ENCODE measurements at regions not wholly inside any gene's neighbourhood (a gene's known extent, or its start where the extent isn't known, plus 50 kb on each side); places are given as distances from the start of the nearest gene placed in this dataset.

GRCh38 chr3:18853269-18853668 is 295.0 kb upstream of the KCNH8 start:
- in situ Hi-C loops (cut with MboI; ENCODE audit: low sequenced_read_pairs) = no loop called here
- no peaks in the 10 kb centered on the region for H3K9me3 ChIP-seq
- H3K27me3 ChIP-seq (ENCODE audit: low read depth) = no peaks in the 10 kb centered on the region
- H3K36me3 ChIP-seq (replicated peaks) = no peaks in the 10 kb centered on the region
- H3K4me3 ChIP-seq = no peak overlapping the region
- no peak for DNase-seq (ENCODE audit: low spot score in 2 of 2)
- H3K4me1 ChIP-seq = no peaks in the 10 kb centered on the region

GRCh38 chr3:18847583-18848197 is 300.6 kb upstream of the KCNH8 start:
- Histone ChIP-seq H3K4me1 (no peaks in the 10 kb centered on the region), H3K27me3 (ENCODE audit: low read depth) (no peaks in the 10 kb centered on the region), H3K36me3 (replicated peaks) (no peaks in the 10 kb centered on the region), H3K9me3 (no peaks in the 10 kb centered on the region), H3K4me3 (no peak overlapping the region)
- peak in 1 of 2 experiments; percentile 30 for DNase-seq (ENCODE audit: low spot score in 2 of 2)
- in situ Hi-C loops (cut with MboI; ENCODE audit: low sequenced_read_pairs) = no loop called here

DNA sequence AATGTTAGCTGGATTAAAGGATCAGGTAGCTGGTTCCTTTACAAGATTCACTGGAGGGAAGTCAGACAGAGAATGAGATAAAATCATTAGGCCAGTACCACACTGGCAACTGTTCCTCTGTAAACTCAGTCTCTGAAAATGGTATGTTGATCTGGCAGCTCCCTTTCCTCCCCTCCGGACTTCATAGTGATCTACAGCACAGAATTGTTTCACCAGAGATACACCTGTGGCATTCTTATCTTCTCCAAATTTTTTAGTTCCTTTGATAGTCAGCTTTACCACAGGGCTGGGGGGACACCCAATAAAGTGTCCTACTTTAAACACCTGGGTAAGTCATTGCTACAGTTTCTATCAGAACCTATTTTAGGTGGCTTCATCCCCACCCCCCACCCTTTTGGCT is 304.3 kb upstream of the KCNH8 start:
- Histone ChIP-seq H3K36me3 (replicated peaks) (no peaks in the 10 kb centered on the region), H3K4me3 (no peak overlapping the region), H3K4me1 (no peaks in the 10 kb centered on the region), H3K27me3 (ENCODE audit: low read depth) (no peaks in the 10 kb centered on the region), H3K9me3 (no peaks in the 10 kb centered on the region)
- in situ Hi-C loops (cut with MboI; ENCODE audit: low sequenced_read_pairs) = no loop called here
- no peak for DNase-seq (ENCODE audit: low spot score in 2 of 2)

DNA sequence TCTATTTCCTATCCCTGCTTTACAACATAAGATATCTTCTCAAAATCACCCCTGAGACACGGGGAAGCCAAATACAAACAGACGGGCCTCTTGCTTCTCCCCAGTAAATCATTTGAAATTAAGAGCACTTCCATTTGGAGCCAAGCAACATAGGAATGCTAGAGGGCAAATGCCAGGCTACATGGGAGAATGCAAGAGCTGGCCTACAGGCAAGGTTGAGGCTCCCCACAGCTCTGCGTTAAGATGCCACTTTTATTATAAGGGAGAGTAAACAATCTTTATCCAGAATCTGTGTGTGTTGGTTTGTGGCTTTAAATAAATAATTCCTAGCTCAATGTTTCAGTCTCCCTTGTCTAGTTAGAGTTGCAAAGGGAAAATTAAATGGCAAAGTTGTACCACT is 305.1 kb upstream of the KCNH8 start:
- Histone ChIP-seq H3K4me3 (no peak overlapping the region), H3K36me3 (replicated peaks) (no peaks in the 10 kb centered on the region), H3K4me1 (no peaks in the 10 kb centered on the region), H3K9me3 (no peaks in the 10 kb centered on the region), H3K27me3 (ENCODE audit: low read depth) (no peaks in the 10 kb centered on the region)
- in situ Hi-C loops (cut with MboI; ENCODE audit: low sequenced_read_pairs) = no loop called here
- DNase-seq (ENCODE audit: low spot score in 2 of 2) = no peak

DNA sequence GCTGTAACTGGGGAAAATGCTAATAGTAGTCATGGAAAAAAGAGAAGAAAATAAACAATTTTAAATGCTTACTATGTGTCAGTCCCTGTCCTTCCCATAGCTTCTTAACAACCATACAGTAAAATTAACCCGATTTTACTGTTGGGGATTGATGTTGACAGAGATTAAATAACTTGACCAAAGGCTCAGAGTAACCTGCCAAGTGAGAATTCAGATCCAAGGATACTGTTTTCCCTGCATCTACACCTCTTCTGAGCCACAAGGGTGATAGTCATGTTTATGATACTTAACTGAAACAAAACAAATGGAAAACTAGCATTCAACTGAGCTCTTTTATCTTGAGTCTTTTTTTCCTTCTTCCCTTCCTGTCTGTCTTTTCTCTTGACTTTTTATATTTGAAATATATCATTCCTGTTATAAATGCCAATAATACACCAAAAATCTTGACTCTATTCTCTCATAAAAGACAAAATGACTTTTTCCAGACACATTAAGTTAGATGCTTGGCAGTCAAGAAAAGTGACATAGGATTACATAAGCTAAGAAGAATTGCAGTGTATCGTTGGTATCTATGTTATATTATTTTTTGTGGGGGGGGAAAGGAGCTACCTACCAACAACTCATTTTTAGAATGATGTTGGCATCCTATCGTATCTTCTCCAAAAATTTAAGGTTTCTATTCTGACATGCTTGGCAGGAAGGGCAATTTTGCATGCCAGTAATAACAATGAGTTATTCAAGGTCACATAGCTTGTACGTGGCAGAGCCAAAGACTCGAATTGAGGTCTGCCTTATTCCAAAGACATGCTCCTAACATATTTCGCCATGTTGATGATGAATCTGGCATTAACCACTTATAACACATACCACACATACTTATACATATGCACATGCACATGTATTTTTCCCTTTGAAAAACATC is 306.6 kb upstream of the KCNH8 start:
- H3K4me3 ChIP-seq = no peak overlapping the region

GRCh38 chr3:18840535-18841137 is 307.7 kb upstream of the KCNH8 start:
- no peak overlapping the region for H3K4me3 ChIP-seq
- no peaks in the 10 kb centered on the region for H3K4me1 ChIP-seq
- H3K27me3 ChIP-seq (ENCODE audit: low read depth) = no peaks in the 10 kb centered on the region
- H3K36me3 ChIP-seq (replicated peaks) = no peaks in the 10 kb centered on the region
- H3K9me3 ChIP-seq = no peaks in the 10 kb centered on the region
- in situ Hi-C loops (cut with MboI; ENCODE audit: low sequenced_read_pairs) = no loop called here
- no peak for DNase-seq (ENCODE audit: low spot score in 2 of 2)

More for the DNA sequence above, 306.6 kb upstream of the KCNH8 start:
- Histone ChIP-seq H3K4me1 (no peaks in the 10 kb centered on the region), H3K27me3 (ENCODE audit: low read depth) (no peaks in the 10 kb centered on the region), H3K36me3 (replicated peaks) (no peaks in the 10 kb centered on the region), H3K9me3 (no peaks in the 10 kb centered on the region)
- in situ Hi-C loops (cut with MboI; ENCODE audit: low sequenced_read_pairs) = no loop called here
- no peak for DNase-seq (ENCODE audit: low spot score in 2 of 2)

DNA sequence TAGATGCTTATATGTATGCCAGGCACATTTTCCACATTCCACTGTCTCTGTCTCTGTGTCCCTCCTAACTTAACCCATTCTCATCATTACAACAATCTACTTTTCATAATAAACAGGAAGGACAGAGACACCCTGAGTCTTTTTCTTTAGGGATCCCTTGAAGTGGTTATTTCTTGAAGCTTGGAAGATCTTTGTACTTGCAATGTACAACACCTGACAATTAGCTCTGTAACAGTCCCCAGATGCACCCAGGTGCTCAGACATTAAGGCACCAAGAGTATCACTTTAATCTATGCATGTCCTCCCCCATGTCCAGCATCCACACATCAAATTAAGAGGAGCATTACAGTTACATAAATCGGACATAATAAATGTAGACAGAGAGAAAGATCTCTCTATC is 309.6 kb upstream of the KCNH8 start:
- no peak overlapping the region for H3K4me3 ChIP-seq
- no peaks in the 10 kb centered on the region for H3K27me3 ChIP-seq (ENCODE audit: low read depth)
- no peak for DNase-seq (ENCODE audit: low spot score in 2 of 2)
- in situ Hi-C loops (cut with MboI; ENCODE audit: low sequenced_read_pairs) = no loop called here
- H3K36me3 ChIP-seq (replicated peaks) = no peaks in the 10 kb centered on the region
- no peaks in the 10 kb centered on the region for H3K4me1 ChIP-seq
- no peaks in the 10 kb centered on the region for H3K9me3 ChIP-seq

- Histone ChIP-seq H3K9me3 (no peaks in the 10 kb centered on the region), H3K27me3 (ENCODE audit: low read depth) (no peaks in the 10 kb centered on the region), H3K4me3 (no peak overlapping the region), H3K36me3 (replicated peaks) (no peaks in the 10 kb centered on the region), H3K4me1 (no peaks in the 10 kb centered on the region)
- DNase-seq (ENCODE audit: low spot score in 2 of 2) = no peak
- in situ Hi-C loops (cut with MboI; ENCODE audit: low sequenced_read_pairs) = no loop called here
Observed at GRCh38 chr3:18837137-18837755, 311.1 kb upstream of the KCNH8 start.

- no peaks in the 10 kb centered on the region for H3K4me1 ChIP-seq
- H3K27me3 ChIP-seq (ENCODE audit: low read depth) = no peaks in the 10 kb centered on the region
- no peak for DNase-seq (ENCODE audit: low spot score in 2 of 2)
- no peaks in the 10 kb centered on the region for H3K9me3 ChIP-seq
- H3K36me3 ChIP-seq (replicated peaks) = no peaks in the 10 kb centered on the region
- in situ Hi-C loops (cut with MboI; ENCODE audit: low sequenced_read_pairs) = no loop called here
- H3K4me3 ChIP-seq = no peak overlapping the region
Observed at GRCh38 chr3:18835021-18835420, 313.3 kb upstream of the KCNH8 start.

DNA sequence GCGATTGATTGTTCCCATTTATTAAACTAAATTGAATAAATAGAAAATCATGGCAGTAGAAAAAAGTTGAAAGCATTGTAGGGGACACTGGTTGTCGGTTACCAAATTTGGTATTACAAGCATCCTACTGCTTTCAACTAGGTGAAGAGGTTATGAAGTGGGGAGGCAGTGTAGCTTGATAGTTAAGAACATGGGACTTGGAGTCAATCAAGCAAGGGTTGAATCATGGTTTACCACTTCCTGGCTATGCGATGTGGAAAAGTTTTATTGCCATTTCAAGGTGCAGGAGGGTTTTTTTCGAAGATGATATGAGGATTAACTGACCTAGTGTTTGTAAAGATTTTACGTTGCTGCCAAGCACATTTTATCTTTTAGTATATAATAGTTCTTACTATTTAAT is 318.2 kb upstream of the KCNH8 start:
- Histone ChIP-seq H3K27me3 (ENCODE audit: low read depth) (no peaks in the 10 kb centered on the region), H3K36me3 (replicated peaks) (no peaks in the 10 kb centered on the region), H3K4me3 (no peak overlapping the region), H3K4me1 (no peaks in the 10 kb centered on the region), H3K9me3 (no peaks in the 10 kb centered on the region)
- in situ Hi-C loops (cut with MboI; ENCODE audit: low sequenced_read_pairs) = no loop called here
- no peak for DNase-seq (ENCODE audit: low spot score in 2 of 2)

GRCh38 chr3:18828637-18829036 is 319.7 kb upstream of the KCNH8 start:
- no peak for DNase-seq (ENCODE audit: low spot score in 2 of 2)
- Histone ChIP-seq H3K4me3 (no peak overlapping the region), H3K4me1 (no peaks in the 10 kb centered on the region), H3K27me3 (ENCODE audit: low read depth) (no peaks in the 10 kb centered on the region), H3K9me3 (no peaks in the 10 kb centered on the region), H3K36me3 (replicated peaks) (no peaks in the 10 kb centered on the region)
- in situ Hi-C loops (cut with MboI; ENCODE audit: low sequenced_read_pairs) = no loop called here

GRCh38 chr3:18827664-18828063 is 320.6 kb upstream of the KCNH8 start:
- no peaks in the 10 kb centered on the region for H3K9me3 ChIP-seq
- no peaks in the 10 kb centered on the region for H3K4me1 ChIP-seq
- no peak for DNase-seq (ENCODE audit: low spot score in 2 of 2)
- H3K27me3 ChIP-seq (ENCODE audit: low read depth) = no peaks in the 10 kb centered on the region
- H3K36me3 ChIP-seq (replicated peaks) = no peaks in the 10 kb centered on the region
- no peak overlapping the region for H3K4me3 ChIP-seq
- in situ Hi-C loops (cut with MboI; ENCODE audit: low sequenced_read_pairs) = no loop called here

DNA sequence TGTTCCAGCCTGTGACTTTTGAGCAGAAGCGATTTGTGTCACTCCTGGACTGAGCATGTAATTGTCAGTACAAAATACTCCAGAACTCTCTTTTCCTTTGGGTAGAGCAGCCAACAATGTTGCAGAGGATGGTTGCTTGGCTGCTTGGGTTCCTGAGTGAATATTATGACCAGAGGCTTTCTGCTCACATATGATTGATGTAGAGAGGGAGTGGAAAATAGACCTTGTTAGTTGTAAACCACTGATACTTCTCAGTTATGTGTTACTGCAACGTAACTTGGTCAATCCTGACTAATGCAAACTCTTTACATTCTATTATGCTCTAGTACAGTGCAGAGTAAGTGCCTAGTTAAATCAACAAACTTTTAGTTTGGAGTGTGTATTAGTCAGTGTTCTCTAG is 322.6 kb upstream of the KCNH8 start:
- no peak for DNase-seq (ENCODE audit: low spot score in 2 of 2)
- no peak overlapping the region for H3K4me3 ChIP-seq
- no peaks in the 10 kb centered on the region for H3K9me3 ChIP-seq
- H3K4me1 ChIP-seq = no peaks in the 10 kb centered on the region
- no peaks in the 10 kb centered on the region for H3K36me3 ChIP-seq (replicated peaks)
- in situ Hi-C loops (cut with MboI; ENCODE audit: low sequenced_read_pairs) = no loop called here
- H3K27me3 ChIP-seq (ENCODE audit: low read depth) = no peaks in the 10 kb centered on the region

GRCh38 chr3:18813300-18813699 is 335.0 kb upstream of the KCNH8 start:
- no peak for DNase-seq (ENCODE audit: low spot score in 2 of 2)
- no peaks in the 10 kb centered on the region for H3K9me3 ChIP-seq
- in situ Hi-C loops (cut with MboI; ENCODE audit: low sequenced_read_pairs) = no loop called here
- H3K4me3 ChIP-seq = no peak overlapping the region
- no peaks in the 10 kb centered on the region for H3K36me3 ChIP-seq (replicated peaks)
- no peaks in the 10 kb centered on the region for H3K4me1 ChIP-seq
- H3K27me3 ChIP-seq (ENCODE audit: low read depth) = no peaks in the 10 kb centered on the region

Measured in HAP-1 (cell line).